Type B pancreatic cell (in vitro differentiated cells): ENCODE measurements at regions not wholly inside any gene's neighbourhood (a gene's known extent, or its start where the extent isn't known, plus 50 kb on each side); places are given as distances from the start of the nearest gene placed in this dataset.
A peak's percentile ranks its signal among the peaks of the same experiment; 100 is the strongest.

Experiments used
- DNase-seq: peaks from one replicate; pipeline ENCODE4 v3.0.0; 2021; ENCODE audit warnings: mixed read lengths; ENCODE audit not compliant: unreplicated experiment; ENCODE audit errors: extremely low spot score
- H3K27ac Mint-ChIP-seq: 2 replicates; pipeline ENCODE4 v1.8.0; 2021; ENCODE audit warnings: mild to moderate bottlenecking, mixed read lengths
- H3K27me3 Mint-ChIP-seq: 2 replicates; pipeline ENCODE4 v1.8.0; 2021; ENCODE audit warnings: mixed read lengths
- H3K36me3 Mint-ChIP-seq: 2 replicates; pipeline ENCODE4 v1.8.0; 2021; ENCODE audit warnings: mixed read lengths
- H3K4me1 Mint-ChIP-seq: one replicate; pipeline ENCODE4 v1.8.0; 2021; ENCODE audit warnings: mixed read lengths; ENCODE audit not compliant: unreplicated experiment
- H3K4me3 Mint-ChIP-seq: 2 replicates; pipeline ENCODE4 v1.8.0; 2021; ENCODE audit warnings: mild to moderate bottlenecking, mixed read lengths
- H3K9me3 Mint-ChIP-seq: 2 replicates; pipeline ENCODE4 v1.8.0; 2021; ENCODE audit warnings: mixed read lengths
- TF ChIP-seq, protein P1 (sequence below): fragments of 200-600 bp; sonication (generic); conservative IDR thresholded peaks from 2 replicates; pipeline ENCODE4 v1.5.0; 2021; ENCODE audit warnings: antibody characterized with exemption, mild to moderate bottlenecking

DNA sequence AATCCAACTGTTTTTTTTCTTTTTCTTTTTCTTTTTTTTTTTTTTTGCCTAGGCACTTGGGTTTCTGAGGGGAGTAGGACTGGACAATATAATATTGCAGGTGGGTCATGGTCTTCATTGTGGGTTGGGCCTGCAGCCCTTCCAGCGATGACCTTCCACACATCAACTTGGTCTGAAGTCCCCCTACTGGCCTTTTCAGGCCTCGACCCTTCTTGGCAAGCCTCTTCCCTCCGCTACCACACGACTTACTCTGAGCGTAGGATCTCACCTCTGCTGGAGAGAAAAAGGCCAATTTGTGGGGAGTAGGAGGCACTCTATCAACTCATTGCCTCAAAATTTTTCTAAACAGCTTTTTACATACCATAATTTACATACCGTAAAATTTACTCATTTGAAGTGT lies 51.1 kb upstream of the GRIK3 start:
- no peaks in the 10 kb centered on the region for H3K36me3 Mint-ChIP-seq
- TF ChIP-seq, protein P1, sequence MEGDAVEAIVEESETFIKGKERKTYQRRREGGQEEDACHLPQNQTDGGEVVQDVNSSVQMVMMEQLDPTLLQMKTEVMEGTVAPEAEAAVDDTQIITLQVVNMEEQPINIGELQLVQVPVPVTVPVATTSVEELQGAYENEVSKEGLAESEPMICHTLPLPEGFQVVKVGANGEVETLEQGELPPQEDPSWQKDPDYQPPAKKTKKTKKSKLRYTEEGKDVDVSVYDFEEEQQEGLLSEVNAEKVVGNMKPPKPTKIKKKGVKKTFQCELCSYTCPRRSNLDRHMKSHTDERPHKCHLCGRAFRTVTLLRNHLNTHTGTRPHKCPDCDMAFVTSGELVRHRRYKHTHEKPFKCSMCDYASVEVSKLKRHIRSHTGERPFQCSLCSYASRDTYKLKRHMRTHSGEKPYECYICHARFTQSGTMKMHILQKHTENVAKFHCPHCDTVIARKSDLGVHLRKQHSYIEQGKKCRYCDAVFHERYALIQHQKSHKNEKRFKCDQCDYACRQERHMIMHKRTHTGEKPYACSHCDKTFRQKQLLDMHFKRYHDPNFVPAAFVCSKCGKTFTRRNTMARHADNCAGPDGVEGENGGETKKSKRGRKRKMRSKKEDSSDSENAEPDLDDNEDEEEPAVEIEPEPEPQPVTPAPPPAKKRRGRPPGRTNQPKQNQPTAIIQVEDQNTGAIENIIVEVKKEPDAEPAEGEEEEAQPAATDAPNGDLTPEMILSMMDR, result peak; percentile 66
- no peak overlapping the region for H3K27ac Mint-ChIP-seq

DNA sequence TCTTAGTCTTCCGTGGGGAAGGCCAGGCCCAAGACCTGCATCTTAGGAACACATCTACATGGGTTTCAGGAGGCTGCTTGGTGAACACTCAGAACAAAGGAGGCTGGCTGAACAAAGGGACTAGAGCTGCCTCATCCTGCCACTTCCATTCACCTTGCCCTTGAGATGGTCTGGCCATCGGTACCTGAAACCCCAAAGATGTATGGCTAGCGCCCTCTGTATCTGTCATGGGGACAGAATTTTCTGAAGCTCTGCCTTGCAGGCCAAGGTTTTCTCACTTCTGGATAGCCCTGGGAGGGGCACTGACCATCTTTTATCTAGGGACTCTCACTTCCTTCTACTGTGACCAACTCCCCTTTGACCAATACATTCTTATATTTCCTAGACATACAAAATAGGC lies 55.4 kb upstream of the GRIK3 start:
- H3K4me3 Mint-ChIP-seq, result no peak overlapping the region
- no peaks in the 10 kb centered on the region for H3K9me3 Mint-ChIP-seq
- DNase-seq, result no peak
- TF ChIP-seq, protein P1, result no peak
- H3K4me1 Mint-ChIP-seq, result no peaks in the 10 kb centered on the region
- no peak overlapping the region for H3K27ac Mint-ChIP-seq
- H3K36me3 Mint-ChIP-seq, result no peaks in the 10 kb centered on the region
- H3K27me3 Mint-ChIP-seq, result peaks cover 46% of the 10 kb centered on the region

More for the DNA sequence above, 51.1 kb upstream of the GRIK3 start:
- no peaks in the 10 kb centered on the region for H3K4me1 Mint-ChIP-seq
- H3K4me3 Mint-ChIP-seq, result no peak overlapping the region
- no peaks in the 10 kb centered on the region for H3K9me3 Mint-ChIP-seq
- peaks cover 27% of the 10 kb centered on the region for H3K27me3 Mint-ChIP-seq
- no peak for DNase-seq

DNA sequence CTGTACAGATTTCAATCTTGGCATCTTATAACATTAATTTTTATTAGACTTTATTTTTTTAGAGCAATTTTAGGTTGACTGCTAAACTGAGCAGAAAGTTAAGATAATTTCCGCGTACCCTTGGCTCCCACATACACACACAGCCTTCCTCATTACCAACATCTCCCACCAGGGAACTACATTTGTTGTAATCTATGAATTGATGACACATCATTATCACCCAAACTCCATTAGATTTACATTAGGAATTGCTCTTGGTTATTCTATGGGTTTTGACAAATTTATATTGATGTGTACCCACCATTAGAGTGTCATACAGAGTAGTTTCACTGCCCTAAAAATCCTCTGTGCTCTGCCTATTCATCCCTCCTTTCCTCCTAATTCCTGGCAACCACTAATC lies 56.4 kb upstream of the GRIK3 start:
- DNase-seq, result no peak
- TF ChIP-seq, protein P1, result no peak
- no peaks in the 10 kb centered on the region for H3K9me3 Mint-ChIP-seq
- no peak overlapping the region for H3K4me3 Mint-ChIP-seq
- H3K27ac Mint-ChIP-seq, result no peak overlapping the region
- H3K36me3 Mint-ChIP-seq, result no peaks in the 10 kb centered on the region
- peaks cover 51% of the 10 kb centered on the region for H3K27me3 Mint-ChIP-seq
- H3K4me1 Mint-ChIP-seq, result no peaks in the 10 kb centered on the region

DNA sequence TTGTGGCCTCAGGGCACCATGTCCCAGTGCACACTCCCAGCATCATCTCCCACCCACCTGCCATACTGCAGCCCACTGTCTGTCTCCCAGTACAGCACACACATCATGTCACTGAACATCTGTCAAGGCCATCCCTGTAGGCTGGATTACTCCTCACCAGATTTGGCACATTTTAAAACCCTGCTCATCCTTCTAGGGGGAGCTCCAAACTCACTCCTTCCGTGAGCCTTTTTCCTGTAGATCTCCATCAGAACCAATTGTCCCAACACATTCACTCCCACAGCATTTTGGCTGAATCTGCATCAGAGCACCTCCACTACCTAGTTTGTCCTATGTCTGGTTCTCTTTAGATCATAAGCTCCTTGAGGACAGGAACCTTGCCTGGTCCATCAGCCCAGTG lies 58.6 kb upstream of the GRIK3 start:
- H3K9me3 Mint-ChIP-seq, result no peaks in the 10 kb centered on the region
- TF ChIP-seq, protein P1, result no peak
- H3K27me3 Mint-ChIP-seq, result peaks cover 56% of the 10 kb centered on the region
- no peaks in the 10 kb centered on the region for H3K4me1 Mint-ChIP-seq
- H3K27ac Mint-ChIP-seq, result no peak overlapping the region
- DNase-seq, result no peak
- no peak overlapping the region for H3K4me3 Mint-ChIP-seq
- H3K36me3 Mint-ChIP-seq, result no peaks in the 10 kb centered on the region

DNA sequence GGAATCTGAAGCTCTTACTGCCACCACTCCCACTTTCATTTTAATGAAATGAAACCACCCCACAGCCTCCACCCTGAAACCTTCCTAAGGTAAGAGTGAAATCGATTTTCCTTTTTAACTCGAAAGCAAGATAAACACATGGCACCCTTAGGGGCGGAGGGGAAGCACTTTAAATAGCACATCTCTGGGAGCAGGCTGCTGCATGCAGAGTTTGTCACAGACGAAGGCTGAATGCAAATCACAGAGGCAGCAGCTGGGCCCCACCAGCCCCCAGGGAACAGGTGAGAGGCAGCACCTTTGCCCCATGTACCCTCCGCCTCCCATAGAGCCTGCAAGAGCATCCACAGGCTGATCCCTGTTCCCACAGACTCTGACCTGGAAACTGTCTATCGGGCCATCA lies 60.0 kb upstream of the GRIK3 start:
- Mint-ChIP-seq H3K4me1 (peaks cover 5% of the 10 kb centered on the region), H3K4me3 (no peak overlapping the region), H3K36me3 (no peaks in the 10 kb centered on the region), H3K27ac (no peak overlapping the region), H3K9me3 (no peaks in the 10 kb centered on the region), H3K27me3 (peaks cover 61% of the 10 kb centered on the region)
- TF ChIP-seq, protein P1, result no peak
- no peak for DNase-seq

DNA sequence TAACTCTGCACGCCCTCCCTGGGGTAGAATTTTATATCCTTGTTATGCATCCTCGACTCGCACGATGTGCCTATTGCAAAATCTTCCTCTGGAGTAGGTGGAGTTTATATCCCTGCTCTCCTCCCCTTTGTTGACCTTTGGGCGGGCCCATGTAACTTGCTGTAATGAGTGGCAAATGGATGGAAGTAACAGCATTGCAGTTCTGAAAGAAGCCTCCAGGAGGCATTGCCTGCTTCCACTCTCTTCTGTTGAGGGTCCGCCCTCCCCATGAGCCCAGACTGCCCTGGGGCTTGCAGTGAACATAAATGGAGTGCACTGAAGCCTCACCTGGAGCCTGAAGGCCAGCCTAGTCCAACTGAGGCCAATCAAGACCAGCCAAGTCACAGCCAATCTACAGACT lies 62.2 kb upstream of the GRIK3 start:
- Mint-ChIP-seq H3K27me3 (peaks cover 54% of the 10 kb centered on the region), H3K27ac (no peak overlapping the region), H3K4me3 (no peak overlapping the region), H3K36me3 (no peaks in the 10 kb centered on the region), H3K4me1 (peaks cover 5% of the 10 kb centered on the region), H3K9me3 (no peaks in the 10 kb centered on the region)
- DNase-seq, result no peak
- TF ChIP-seq, protein P1, result peak; percentile 58
